Hematopoietic multipotent progenitor cell (in vitro differentiated cells): ENCODE measurements at regions not wholly inside any gene's neighbourhood (a gene's known extent, or its start where the extent isn't known, plus 50 kb on each side); places are given as distances from the start of the nearest gene placed in this dataset.
"Not testable (repeated sequence)": the region's sequence is repeated elsewhere in the genome, so short reads cannot be mapped to it uniquely, and the experiment has no call there.

ENCODE experiments used
- DNase-seq, 3 donors: peaks; one replicate each; pipeline ENCODE4 v3.0.0-alpha.2; 2011 to 2015; ENCODE audit warnings: low read depth in 2 of 3, low spot score in 2 of 3

DNA sequence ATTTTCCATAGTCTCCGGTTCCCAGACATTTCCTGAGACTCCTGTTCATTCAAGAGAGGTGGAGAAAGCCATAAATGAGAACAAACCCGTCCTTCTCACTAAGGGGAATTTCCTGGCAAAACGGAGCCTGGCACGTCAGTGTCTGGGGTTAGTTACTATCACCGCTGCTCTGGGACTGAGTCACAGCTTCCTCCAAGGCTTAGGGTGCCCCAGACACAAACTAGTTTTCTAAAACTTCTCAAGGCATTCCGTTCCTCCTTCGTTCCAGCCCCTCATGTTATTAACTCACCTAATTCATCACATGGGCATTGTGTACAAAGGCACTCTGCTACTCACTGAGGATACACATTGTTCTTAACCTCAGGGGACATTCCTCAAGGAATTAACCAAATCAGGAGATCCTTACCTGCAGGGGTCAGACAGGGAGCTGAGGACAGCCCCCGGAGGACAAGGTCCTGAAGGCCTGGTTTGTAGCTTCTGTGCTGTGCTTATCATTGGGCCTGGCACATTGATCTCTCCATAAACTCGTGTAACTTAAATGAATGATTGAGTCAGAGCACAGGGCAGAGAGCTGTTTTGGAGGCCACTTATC is 103.0 kb upstream of the KLF6 start:
- peak; percentile 40 to 46 (median 41) for DNase-seq

DNA sequence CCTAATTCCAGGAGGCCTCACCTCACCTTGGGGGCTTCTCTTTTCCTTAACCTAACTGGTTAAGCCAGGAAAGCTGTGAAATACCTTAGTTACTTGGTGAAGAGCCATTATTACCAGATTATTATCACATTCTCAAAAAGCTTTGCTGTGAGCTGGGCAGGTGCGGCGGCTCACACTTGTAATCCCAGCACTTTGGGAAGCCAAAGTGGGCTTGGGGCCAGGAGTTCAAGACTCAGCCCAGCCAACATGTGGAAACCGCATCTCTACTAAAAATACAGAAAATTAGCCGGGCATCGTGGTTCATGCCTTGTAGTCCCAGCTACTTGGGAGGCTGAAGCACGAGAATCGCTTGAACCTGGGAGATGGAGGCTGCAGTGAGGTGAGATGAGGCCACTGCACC is 102.4 kb upstream of the KLF6 start:
- DNase-seq, result no peak

DNA sequence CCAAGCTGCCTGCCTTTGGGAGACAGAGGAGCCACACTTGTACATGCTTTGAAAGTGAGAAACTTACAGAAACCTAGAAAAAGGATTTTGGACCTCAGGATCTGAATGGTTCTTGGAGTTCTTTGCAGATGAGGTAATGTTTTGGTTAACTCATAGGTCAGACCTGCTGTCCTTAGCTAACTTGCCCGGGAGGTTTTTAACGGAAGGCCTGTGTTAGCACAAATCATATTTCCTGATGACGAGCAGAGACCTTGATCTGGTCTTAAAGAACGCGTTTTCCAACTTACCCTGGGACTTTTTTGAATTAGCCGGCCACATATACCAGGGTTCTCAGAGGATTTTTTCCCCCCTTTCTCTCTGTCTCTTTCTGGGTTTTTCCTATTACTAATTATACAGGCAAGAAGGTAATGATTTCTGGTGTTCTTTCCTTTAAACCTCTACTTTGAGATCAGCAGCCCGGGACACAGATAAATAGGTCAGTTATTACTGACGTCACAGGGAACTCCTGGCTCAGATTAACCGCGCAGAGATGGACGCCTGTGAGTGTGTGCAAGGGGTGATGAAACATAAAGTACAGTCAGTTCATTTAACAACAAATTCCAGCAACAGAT is 101.7 kb upstream of the KLF6 start:
- DNase-seq, result no peak

DNA sequence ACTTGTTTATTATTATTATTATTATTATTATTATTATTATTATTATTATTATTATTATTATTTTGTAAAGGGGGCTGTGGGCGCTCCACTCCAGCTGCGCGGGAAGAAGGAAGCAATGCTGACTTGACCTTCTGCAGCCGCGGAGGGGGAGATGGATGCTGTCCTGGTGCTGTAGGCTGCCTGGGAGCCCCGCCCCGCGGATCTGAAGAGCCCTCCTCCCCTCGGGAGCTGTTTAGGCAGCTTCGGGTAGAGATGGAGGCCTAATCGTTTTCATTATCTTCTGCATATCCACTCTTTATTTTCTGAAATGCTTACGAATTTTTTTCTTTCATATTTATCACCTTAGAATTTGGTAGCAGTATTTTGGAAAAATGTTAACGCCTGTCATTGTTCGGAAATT is 101.2 kb upstream of the KLF6 start:
- no peak for DNase-seq

DNA sequence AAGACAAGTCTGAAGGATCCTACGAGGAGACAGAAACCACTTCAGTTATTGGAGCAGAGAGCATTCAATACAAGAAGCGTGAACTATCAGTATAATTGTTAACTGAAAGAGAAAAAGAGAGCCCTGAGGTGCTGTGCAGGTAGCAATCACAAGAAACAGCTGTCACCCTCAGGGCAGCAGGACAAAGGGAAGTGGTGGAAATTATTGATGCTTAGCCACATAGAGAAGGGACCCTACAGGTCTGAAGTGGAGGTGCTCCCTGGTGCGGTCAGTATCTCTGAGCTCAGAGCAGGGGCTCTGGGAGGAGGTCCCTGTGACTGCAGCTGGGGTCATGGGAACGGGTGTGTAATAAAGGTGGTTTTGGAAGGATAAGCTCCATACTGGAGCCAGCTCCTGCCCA is 97.8 kb upstream of the KLF6 start:
- DNase-seq, result no peak

DNA sequence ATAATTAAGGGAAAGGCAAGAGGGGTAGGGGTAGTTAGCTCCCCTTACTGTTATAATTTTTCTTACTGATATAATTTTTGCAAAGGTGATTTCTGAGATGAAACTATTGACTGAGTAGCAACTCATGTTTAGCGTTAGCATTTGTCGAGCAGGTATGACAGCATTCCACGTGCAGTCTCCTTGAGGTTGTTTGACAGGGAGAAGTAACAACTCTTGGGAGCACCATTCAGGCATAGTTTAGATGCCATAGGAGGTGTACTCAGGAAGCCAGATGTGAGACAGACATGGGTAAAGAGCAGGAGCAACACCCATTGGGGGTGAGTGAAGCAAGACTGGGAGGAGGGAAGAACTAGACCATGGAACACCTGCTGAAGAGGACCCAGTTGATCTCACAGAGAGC is 96.6 kb upstream of the KLF6 start:
- DNase-seq, result no peak

DNA sequence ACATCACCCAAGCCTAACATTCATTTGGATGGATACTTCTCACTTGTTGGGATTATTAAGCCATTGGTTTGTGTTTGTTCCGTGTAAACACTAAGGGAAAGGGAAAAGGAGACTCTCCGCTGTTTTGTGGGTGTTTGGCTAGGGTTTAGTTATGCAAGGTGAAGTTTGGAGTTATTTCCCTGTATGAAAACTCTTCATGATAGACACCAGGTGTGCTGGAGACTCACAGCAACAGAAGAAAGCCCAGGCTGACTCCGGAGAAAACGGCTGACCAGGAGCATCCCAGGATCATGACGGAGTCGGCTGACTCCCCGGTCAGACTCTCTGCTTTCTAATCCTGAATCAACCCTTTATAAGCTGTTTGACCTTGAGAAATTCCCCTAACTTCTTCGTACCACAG is 94.1 kb upstream of the KLF6 start:
- DNase-seq, result no peak

DNA sequence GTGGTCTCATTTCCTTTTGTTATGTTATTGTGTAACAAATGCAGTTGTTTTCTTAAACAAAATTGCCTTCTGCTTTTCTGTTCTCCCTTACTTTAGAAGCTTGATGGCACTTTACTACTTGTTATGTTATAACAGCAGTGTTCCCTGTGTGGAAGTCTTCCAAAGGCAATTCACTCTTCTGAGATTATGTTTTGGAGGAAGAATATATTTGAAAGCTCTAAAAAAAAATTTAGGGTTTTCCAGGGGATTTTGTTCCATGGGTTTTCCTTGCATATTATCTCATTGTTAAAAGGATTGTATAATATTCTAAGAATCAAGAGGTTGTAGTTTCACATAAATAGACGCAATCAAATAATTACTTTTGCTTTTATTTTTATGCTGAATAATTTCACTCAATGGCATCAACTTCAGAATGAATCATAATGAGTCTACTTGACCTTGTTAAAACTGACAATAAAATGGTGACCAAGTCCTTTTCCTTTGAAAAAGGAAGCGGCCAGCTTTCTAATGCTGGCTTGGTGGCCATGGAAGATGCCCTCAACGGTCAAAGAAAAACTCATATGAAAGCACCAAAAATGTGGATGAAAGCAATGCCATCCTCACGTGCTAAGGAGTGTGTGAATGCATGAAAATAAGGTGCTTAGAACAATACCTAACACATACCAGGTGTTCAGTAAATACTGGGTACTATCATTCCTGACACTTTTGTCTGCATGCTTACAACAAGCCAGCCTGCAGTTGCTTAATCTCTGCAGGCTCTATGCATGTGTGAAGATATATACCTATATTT is 92.4 kb upstream of the KLF6 start:
- peak in 1 of 3 donors; percentile 14 for DNase-seq

DNA sequence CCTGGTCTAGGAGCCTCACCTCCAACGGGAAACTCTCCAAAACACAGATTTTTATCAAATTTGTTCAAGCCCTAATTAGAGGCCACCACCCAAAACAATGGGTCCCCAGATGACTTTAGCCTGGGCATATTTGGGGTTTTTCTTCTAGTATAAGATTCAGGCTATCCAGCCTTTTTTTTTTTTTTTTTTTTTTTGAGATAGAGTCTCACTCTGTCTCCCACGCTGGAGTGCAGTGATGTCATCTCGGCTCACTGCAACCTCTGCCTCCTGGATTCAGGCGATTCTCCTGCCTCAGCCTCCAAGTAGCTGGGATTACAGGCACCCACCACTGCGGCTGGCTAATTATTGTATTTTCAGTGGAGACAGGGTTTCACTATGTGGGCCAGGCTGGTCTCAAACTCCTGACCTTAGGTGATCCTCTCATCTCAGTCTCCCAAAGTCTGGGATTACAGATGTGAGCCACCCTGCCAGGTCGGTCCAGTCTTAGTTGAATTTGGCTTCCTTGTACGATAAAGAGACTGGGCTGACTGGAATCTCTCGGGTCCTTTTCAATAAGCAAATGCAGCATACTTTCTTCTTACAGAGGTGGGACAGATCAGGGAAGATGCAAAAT is 91.4 kb upstream of the KLF6 start:
- DNase-seq, result no peak

DNA sequence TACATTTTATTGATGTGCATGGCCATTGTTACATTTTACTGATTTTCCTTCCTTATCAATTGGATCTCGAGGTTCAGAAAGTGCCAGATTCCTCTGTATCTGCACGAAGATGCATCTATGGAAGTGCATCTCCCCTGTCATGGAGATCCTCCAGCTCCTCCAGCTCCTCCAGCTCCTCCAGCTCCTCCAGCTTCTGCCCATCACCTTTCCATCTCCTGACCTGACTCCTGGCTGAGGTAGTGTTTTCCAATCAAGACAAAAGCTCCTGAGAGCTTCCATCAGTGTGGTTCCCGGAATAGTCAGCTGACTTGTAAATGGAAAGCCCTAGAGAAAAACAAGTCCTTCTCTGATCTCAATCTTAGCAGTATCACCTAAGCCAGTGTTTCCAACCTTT is 90.8 kb upstream of the KLF6 start:
- no peak for DNase-seq

DNA sequence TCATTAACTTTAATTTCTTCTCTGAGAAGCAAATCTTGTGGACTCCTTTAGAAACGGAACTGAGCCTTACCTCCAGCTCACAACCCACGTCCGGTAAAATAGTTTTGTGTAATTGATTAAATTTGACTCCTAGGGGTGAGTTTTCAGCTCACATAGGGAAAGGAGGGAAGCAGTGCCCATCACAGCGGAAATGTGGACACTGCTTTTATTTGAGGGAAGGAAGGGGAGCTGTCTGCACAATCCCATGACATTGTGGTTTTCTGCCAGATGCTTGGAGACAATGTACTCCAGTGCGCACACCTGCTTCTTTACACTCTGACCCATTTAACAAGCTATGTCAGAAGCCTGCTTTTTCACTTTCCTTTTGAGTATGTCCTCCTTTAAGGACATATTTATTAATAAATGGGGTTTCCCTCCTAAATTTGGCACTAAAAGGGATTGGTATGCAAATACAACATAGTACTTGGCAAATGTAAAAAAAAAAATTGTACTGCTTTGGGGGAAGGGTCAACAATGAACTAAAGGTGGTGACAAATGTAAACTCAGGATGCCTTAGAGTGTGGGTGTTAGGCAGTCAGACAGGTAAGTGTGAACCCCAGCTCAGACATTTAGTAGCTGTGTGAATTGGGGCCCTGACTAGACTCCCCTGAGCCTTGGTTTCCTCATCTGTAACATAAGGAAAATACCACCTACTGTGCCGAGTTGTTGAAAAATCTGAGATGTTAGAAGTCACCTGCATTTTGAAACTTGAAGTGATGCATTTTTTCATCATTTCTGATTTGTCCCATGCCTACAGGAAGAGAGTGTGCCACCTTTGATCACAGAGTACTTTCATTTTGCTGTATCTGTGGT is 90.2 kb upstream of the KLF6 start:
- peak; percentile 38 to 50 (median 46) for DNase-seq

DNA sequence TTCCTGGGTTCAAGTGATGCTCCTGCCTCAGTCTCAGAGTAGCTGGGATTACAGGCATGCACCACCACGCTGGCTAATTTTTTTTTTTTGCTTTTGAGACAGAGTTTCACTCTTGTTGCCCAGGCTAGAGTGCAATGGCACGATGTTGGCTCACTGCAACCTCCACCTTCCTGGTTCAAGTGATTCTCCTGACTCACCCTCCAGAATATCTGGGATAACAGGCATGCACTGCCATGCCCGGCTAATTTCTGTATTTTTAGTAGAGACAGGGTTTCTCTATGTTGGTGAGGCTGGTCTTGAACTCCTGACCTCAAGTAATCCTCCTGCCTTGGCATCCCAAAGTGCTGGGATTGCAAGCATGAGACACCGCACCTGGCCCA is 89.6 kb upstream of the KLF6 start:
- not testable (repeated sequence) for DNase-seq

DNA sequence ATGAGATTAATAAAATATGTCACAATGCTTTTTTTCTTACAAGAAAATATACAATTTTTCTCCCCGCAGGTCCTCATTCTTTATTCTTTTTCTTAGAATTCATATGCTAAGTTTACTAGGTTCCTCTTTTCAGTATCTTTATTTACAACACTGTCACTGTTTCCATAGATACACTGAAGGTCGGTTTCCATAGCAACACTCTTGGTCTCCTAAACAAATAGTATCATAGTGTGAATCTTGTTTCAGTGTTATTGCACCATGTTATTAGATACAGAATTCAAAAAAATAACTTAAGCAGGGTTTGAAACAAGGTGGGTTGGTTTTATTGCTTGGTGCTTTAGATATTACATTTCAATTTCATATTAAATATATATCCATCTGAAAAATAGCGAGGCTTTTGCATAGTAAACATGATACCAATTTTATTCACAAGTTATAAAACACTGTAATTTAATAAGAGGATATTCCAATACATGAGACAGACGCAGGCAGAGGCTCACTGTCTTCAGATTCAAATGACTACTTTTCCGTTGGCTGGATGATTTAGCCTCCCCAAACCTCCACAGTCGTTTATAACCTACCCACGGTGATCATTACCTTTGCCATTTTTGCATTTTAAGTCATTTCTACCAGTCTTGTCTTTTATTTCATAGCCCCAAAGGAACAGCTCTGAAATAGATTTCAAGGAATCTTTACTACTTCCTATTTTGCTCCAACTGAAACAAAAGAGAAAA is 88.9 kb upstream of the KLF6 start:
- peak; percentile 49 to 98 (median 90) for DNase-seq

DNA sequence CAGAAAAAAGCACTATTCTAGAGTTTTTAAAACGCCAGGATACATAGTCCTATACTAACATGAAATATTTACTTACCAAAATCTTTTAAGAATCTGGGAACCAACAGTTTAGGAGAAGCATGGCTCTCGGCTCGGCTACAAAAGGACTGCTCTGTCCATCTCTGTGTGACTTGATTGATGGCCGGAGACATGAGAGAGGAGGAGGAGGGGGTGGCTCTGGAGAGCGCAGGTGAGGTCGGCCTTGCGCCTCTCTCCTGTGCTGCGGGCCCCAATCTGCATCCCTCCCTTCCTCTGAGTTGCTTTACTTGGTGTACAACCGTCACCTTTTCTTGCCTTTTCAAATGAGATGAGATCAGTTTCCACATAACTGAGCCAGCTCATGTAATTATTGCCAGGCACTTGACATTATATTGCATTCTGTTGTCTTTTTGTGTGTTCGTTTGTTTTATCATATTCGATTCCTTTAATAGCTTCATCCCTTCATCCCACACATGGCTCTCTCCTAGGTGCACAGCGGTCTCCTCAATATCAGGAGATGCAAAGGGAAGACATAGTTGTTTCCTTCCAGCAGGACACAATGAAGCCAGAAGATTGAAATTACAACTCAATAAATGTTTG is 87.8 kb upstream of the KLF6 start:
- no peak for DNase-seq

DNA sequence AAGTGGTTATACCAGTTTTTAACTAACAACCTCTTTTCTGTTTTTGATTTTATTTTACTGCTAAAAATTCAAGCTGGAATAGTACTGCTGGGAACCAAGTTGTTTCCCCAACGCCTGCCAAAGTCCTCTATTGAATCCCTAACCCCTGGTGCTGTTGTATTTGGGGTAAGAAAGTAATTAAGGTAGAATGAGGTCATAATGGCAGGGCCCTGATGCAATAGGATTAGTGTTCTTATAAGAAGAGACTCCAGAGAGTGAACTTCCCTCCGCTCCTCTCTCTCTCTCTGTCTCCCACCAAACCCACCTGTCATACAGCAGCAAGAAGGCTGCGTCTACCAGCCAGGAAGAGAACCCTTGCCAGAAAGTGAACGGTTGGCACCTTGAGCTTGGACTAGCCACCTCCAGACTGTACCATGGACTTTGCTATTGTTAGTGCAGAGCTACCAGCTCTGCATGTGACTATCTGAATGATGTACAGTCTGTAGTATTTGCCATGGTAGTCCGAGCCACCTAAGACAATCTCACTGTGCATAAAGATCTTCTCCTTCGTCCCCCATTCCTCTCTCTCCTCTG is 86.5 kb upstream of the KLF6 start:
- no peak for DNase-seq

DNA sequence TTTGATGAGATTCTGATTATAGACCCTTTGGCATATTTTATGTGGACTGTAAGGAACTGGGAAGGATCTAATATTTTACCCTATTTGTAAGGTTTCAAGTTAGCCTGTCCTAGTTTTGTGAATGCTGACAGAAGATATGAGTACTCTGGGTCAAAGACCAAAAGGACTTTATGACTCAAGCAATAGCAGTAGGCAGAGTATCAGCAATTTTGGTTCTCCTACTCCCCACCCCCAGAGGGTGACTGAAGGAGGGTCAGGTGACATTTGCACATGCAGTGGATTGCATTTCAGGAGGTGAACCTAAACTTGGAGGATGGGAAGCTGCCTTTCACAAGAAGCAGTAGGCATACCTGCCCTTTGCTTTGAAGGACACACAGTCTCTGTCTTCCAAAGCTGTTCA is 84.0 kb upstream of the KLF6 start:
- DNase-seq, result no peak

DNA sequence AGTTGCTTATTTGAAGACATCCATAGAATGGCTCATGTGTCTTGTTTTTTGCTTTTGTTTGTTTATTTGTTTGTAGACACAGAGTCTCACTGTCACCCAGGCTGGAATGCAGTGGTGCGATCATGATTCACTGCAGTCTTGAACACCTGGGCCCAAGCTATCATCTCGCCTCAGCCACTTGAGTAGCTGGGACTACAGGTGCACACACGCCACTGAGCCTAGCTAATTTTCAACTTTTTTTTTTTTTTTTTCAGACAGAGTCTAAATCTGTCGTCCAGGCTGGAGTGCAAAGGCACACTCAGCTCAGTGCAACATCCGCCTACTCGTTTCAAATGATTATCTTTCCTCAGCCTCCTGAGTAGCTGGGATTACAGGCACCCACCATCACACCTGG is 83.3 kb upstream of the KLF6 start:
- no peak for DNase-seq

DNA sequence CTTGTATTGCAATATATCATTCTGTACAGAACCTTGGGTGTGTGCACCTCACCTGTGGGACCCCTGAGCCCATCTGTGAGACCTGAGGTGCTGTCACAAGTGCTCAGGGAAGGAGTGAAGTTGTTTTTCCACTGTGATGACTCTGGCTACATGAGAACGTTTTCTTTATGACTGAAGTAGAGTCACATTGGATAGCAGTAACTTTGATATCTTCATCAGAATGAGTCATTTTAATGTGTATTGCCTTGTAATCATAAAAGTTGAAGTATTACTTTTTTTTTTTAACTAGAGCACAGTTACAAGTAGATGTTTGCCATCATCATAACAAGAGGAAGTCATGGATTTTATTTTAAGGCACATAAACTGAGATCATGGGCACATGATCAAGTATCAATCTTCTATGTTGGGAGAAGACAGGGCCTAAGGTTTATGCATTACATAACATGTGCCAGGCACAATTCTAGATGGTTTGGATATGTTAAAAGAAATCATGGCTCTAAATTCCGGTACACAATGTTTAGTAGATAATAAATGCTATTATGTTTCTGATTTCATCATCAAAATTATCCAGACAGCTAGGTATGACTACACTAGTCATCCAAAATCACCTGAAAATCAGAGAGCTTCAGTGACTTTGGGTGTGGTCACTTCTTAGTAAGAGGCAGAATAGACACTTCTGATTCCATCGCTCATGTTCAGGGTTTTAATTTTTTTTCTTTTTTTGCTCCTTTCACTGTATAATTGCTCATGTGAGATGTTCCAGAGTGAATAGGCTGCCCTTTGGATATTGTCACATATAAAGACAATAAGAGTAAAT is 82.7 kb upstream of the KLF6 start:
- DNase-seq, result no peak

DNA sequence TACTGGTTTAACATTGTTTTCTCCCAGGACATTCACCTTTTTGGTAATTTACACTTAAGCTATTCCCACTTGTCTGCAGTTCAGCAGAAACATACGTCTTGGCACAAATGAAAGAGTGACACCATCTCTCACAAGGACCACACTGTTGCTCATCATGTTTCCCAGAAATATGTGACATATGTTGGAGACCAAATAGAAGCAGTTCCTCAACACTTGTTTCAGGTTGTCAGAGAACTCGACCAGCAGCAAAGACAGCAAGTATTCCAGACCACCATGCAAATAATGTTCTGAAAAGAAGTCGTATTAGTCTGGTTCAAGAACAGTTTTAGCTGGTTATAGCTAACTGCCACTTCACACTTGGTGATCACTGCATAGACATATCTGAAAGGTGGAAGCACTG is 81.3 kb upstream of the KLF6 start:
- no peak for DNase-seq
